DND-41 (cell line): ENCODE measurements at regions not wholly inside any gene's neighbourhood (a gene's known extent, or its start where the extent isn't known, plus 50 kb on each side); places are given as distances from the start of the nearest gene placed in this dataset.

Experiments used
- ATAC-seq: fragments of 200-7000 bp; cut with Tn5 transposase; 3 replicates; pipeline ENCODE4 v1.9.1; 2021; ENCODE audit warnings: low read depth; ENCODE audit not compliant: insufficient read depth
- DNase-seq: peaks from one replicate; pipeline ENCODE4 v3.0.0-alpha.2; 2020
- H2AFZ ChIP-seq: 2 replicates; pipeline ENCODE4 v1.6.0; 2012; ENCODE audit warnings: low read depth, low read length
- H3K27ac ChIP-seq: 2 replicates; pipeline ENCODE4 v1.5.1; 2012; ENCODE audit warnings: low read length, inconsistent platforms
- H3K27me3 ChIP-seq: fragments of 200-600 bp; sonication (generic); 2 replicates; pipeline ENCODE4 v1.6.0; 2012; ENCODE audit warnings: low read length, mild to moderate bottlenecking, inconsistent platforms; ENCODE audit not compliant: insufficient read depth, poor library complexity
- H3K36me3 ChIP-seq: 2 replicates; pipeline ENCODE4 v1.5.1; 2012; ENCODE audit warnings: low read length, inconsistent platforms; ENCODE audit not compliant: insufficient read depth
- H3K4me1 ChIP-seq: 2 replicates; pipeline ENCODE4 v1.5.1; 2012; ENCODE audit warnings: mild to moderate bottlenecking, low read length; ENCODE audit not compliant: insufficient read depth
- H3K4me2 ChIP-seq: 2 replicates; pipeline ENCODE4 v1.6.0; 2012; ENCODE audit warnings: mild to moderate bottlenecking, moderate library complexity, low read length, inconsistent platforms; ENCODE audit not compliant: insufficient read depth
- H3K4me3 ChIP-seq, 2 experiments: fragments of 200-600 bp in 1 of 2; shearing (Covaris generic) in 1 of 2; 2 replicates each; pipeline ENCODE4 v1.5.1; 2012 to 2016; ENCODE audit warnings: inconsistent platforms in 2 of 2, low read length in 2 of 2, mild to moderate bottlenecking in 2 of 2, low read depth in 1 of 2, moderate library complexity in 1 of 2
- H3K79me2 ChIP-seq: 2 replicates; pipeline ENCODE4 v1.6.0; 2012; ENCODE audit warnings: low read length, inconsistent platforms; ENCODE audit not compliant: insufficient read depth
- H3K9ac ChIP-seq: 2 replicates; pipeline ENCODE4 v1.6.0; 2012; ENCODE audit warnings: low read depth, mild to moderate bottlenecking, inconsistent platforms, low read length, moderate library complexity
- H3K9me3 ChIP-seq: 2 replicates; pipeline ENCODE4 v1.5.1; 2012; ENCODE audit warnings: low read length, moderate library complexity, mild to moderate bottlenecking, inconsistent platforms; ENCODE audit not compliant: insufficient read depth, severe bottlenecking
- H4K20me1 ChIP-seq: 2 replicates; pipeline ENCODE4 v1.6.0; 2012; ENCODE audit warnings: low read length; ENCODE audit not compliant: insufficient read depth
- EZH2 ChIP-seq: IDR thresholded peaks from 3 replicates; pipeline ENCODE4 v1.6.1; 2012; ENCODE audit warnings: borderline replicate concordance, low read depth, mild to moderate bottlenecking, moderate library complexity, low read length, inconsistent platforms; ENCODE audit not compliant: severe bottlenecking
- TF ChIP-seq, protein P1 (sequence below): IDR thresholded peaks from 2 replicates; pipeline ENCODE4 v1.5.1; 2012; ENCODE audit warnings: borderline replicate concordance, low read length, moderate library complexity, mild to moderate bottlenecking; ENCODE audit not compliant: poor library complexity, severe bottlenecking; ENCODE audit errors: extremely low read depth

DNA sequence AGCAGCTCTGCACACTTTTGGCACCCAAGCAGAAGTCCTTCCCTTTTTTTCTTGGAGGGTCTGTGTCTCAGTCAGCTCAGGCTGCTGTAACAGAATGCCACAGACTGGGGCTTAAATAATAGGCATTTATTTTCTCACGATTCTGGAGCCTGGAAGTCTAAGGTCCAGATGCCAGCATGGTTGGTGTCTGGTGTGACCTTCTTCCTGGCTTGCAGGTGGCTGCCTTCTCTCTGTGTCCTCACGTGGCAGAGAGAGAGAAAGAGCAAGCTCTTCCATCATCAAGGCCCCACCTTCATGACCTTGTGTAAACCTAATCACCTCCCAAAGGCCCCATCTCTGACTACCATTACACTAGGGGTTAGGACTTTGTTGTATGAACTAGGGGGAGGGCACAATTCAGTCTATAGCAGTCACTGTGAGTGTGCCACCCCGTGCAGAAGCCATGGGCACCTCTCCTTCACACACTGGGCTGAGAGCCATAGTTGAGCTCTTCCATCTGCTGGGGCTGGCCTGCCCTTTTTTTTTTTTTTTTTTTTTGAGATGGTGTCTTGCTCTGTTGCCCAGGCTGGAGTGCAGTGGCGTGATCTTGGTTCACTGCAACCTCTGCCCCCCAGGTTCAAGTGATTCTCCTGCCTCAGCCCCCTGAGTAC is 80.3 kb downstream of the OAT start:
- TF ChIP-seq, protein P1, sequence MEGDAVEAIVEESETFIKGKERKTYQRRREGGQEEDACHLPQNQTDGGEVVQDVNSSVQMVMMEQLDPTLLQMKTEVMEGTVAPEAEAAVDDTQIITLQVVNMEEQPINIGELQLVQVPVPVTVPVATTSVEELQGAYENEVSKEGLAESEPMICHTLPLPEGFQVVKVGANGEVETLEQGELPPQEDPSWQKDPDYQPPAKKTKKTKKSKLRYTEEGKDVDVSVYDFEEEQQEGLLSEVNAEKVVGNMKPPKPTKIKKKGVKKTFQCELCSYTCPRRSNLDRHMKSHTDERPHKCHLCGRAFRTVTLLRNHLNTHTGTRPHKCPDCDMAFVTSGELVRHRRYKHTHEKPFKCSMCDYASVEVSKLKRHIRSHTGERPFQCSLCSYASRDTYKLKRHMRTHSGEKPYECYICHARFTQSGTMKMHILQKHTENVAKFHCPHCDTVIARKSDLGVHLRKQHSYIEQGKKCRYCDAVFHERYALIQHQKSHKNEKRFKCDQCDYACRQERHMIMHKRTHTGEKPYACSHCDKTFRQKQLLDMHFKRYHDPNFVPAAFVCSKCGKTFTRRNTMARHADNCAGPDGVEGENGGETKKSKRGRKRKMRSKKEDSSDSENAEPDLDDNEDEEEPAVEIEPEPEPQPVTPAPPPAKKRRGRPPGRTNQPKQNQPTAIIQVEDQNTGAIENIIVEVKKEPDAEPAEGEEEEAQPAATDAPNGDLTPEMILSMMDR = no peak
- no peak for TF ChIP-seq EZH2
- Histone ChIP-seq H3K4me3 (no peak overlapping the region), H3K4me2 (no peak overlapping the region), H3K9ac (no peak overlapping the region), H2AFZ (no peak overlapping the region), H3K9me3 (no peaks in the 10 kb centered on the region), H3K27me3 (no peaks in the 10 kb centered on the region), H3K27ac (no peak overlapping the region), H4K20me1 (no peaks in the 10 kb centered on the region), H3K79me2 (no peaks in the 10 kb centered on the region), H3K36me3 (no peaks in the 10 kb centered on the region), H3K4me1 (no peaks in the 10 kb centered on the region)
- DNase-seq (no peak), ATAC-seq (no peak)

DNA sequence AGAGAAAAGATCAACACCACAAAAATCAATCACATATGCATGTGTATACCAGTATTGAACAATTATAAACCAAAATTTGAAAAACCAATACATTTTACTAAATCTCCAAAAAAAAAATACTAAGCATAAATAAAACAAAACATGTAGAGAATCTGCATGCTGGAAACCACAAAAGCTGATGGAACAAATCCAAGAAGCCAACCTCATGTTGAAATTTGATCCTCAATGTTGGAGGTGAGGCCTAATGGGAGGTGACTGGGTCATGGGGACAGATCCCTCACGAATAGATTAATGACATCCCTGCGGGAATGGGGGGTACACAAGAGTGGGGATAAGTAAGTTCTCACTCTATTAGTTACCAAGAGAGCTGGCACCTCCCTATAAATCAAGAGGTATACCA is 82.5 kb downstream of the OAT start:
- H3K4me3 ChIP-seq = no peak overlapping the region
- H2AFZ ChIP-seq = no peak overlapping the region
- DNase-seq (no peak), ATAC-seq (no peak)
- no peaks in the 10 kb centered on the region for H3K4me1 ChIP-seq
- H3K9ac ChIP-seq = no peak overlapping the region
- TF ChIP-seq, protein P1 = no peak
- no peak for TF ChIP-seq EZH2
- H3K36me3 ChIP-seq = no peaks in the 10 kb centered on the region
- no peaks in the 10 kb centered on the region for H3K27me3 ChIP-seq
- no peaks in the 10 kb centered on the region for H3K79me2 ChIP-seq
- peaks cover 4% of the 10 kb centered on the region for H3K9me3 ChIP-seq
- H3K27ac ChIP-seq = no peak overlapping the region
- no peaks in the 10 kb centered on the region for H4K20me1 ChIP-seq
- H3K4me2 ChIP-seq = no peak overlapping the region

DNA sequence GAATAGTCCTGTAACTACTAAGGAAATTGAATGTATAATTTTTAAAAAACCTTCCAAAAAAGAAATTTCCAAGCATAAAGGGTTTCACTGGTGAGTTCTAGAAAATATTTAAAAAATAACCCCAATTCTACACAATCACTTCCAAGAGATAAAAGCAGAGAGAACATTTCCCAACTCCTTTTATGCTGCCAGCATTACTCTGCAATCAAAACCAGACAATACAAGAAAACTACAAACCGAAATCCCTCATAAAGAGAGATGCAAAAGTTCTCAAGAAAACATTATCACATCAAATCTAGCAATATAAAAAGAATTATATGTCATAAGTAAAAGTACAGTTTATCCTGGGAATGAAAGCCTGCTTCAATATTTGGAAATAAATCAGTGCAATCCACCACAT is 84.8 kb downstream of the OAT start:
- Histone ChIP-seq H4K20me1 (no peaks in the 10 kb centered on the region), H3K4me3 (no peak overlapping the region), H3K79me2 (no peaks in the 10 kb centered on the region), H3K27me3 (no peaks in the 10 kb centered on the region), H3K9me3 (peaks cover 4% of the 10 kb centered on the region), H3K4me2 (no peak overlapping the region), H2AFZ (no peak overlapping the region), H3K4me1 (no peaks in the 10 kb centered on the region), H3K9ac (no peak overlapping the region), H3K27ac (no peak overlapping the region), H3K36me3 (no peaks in the 10 kb centered on the region)
- TF ChIP-seq, protein P1 = no peak
- DNase-seq (no peak), ATAC-seq (no peak)

DNA sequence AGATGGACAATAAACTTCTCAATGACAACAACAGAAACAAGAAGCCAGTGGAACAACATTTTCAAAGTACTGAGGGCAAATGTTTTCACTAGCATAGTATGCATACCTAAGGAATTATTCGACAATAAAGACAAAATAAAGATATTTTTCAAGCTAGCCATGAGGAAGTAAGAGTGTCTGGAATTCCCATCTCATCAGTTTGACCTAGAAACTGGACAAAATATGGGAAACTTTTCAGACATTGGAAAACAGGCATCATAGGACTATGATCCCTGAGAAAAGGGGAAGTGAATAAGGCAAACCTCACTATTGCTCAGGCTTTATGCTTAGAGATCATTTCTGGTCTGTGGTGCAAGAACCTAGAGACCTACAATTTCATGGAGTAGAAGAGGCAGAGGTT is 86.3 kb downstream of the OAT start:
- H3K27ac ChIP-seq = no peak overlapping the region
- H2AFZ ChIP-seq = no peak overlapping the region
- no peaks in the 10 kb centered on the region for H3K27me3 ChIP-seq
- H3K9me3 ChIP-seq = peaks cover 4% of the 10 kb centered on the region
- ATAC-seq (no peak), DNase-seq (no peak)
- no peaks in the 10 kb centered on the region for H3K79me2 ChIP-seq
- no peak overlapping the region for H3K4me2 ChIP-seq
- no peaks in the 10 kb centered on the region for H3K36me3 ChIP-seq
- no peaks in the 10 kb centered on the region for H4K20me1 ChIP-seq
- H3K4me1 ChIP-seq = no peaks in the 10 kb centered on the region
- TF ChIP-seq, protein P1 = no peak
- TF ChIP-seq EZH2 = no peak
- H3K4me3 ChIP-seq = no peak overlapping the region
- H3K9ac ChIP-seq = no peak overlapping the region
